Esophagus squamous epithelium (tissue), 5 donors: ENCODE measurements at regions not wholly inside any gene's neighbourhood (a gene's known extent, or its start where the extent isn't known, plus 50 kb on each side); places are given as distances from the start of the nearest gene placed in this dataset.

Experiments used
- DNase-seq: peaks from one replicate; lab custom pipeline; 2025; lab: John Stamatoyannopoulos, UW
- H3K27ac ChIP-seq, 4 donors: fragments of 200-600 bp; sonication (generic); one replicate each; pipeline ENCODE4 v1.5.1; 2016 to 2019; ENCODE audit warnings: mild to moderate bottlenecking in 1 of 4
- H3K27me3 ChIP-seq, 4 donors: fragments of 200-600 bp; sonication (generic); 1 replicate in 3 of 4; 2 replicates in 1 of 4; pipeline versions ENCODE4 v1.5.1 to v1.6.0; 2017 to 2021; ENCODE audit warnings: antibody characterized with exemption in 1 of 4
- H3K36me3 ChIP-seq, 3 donors: fragments of 200-600 bp; sonication (generic); one replicate each; pipeline ENCODE4 v1.5.1; 2016 to 2019
- H3K4me1 ChIP-seq, 3 donors: fragments of 200-600 bp; sonication (generic); one replicate each; pipeline ENCODE4 v1.5.1; 2017 to 2019
- H3K4me3 ChIP-seq, 4 donors: fragments of 200-600 bp; sonication (generic); 1 replicate in 3 of 4; 2 replicates in 1 of 4; pipeline ENCODE4 v1.5.1; 2016 to 2019; ENCODE audit warnings: mild to moderate bottlenecking in 2 of 4, moderate library complexity in 1 of 4
- H3K9me3 ChIP-seq, 3 donors: fragments of 200-600 bp; sonication (generic); one replicate each; pipeline ENCODE4 v1.5.1; 2016 to 2019
- CTCF ChIP-seq, 6 experiments: fragments of 450-650 bp in 4 of 6; fragments of 200-600 bp in 2 of 6; sonication (generic) in 2 of 6; IDR thresholded peaks; one replicate each; pipeline ENCODE4 v1.5.1; 2016 to 2019; ENCODE audit warnings: antibody characterized with exemption in 6 of 6, mild to moderate bottlenecking in 4 of 6, moderate library complexity in 4 of 6
- POLR2A ChIP-seq, 4 donors: fragments of 450-650 bp; IDR thresholded peaks; one replicate each; pipeline ENCODE4 v1.6.1; 2017; ENCODE audit warnings: antibody characterized with exemption in 4 of 4, mild to moderate bottlenecking in 4 of 4, moderate library complexity in 3 of 4
- WGBS, 2 donors: methylation state at CpG; one replicate each; pipeline ENCODE4 v1.1.5; 2018; 5-methylcytosine and 5-hydroxymethylcytosine counted together
- intact Hi-C: fragments of 100-400 bp; cut with DNase I; formaldehyde crosslinking; loops from one replicate; pipeline ENCODE4 v1.15.0; 2022
- donor health status: DM: yes; HTN: yes; CAD: no.

GRCh38 chr6:40900791-40901190 lies 138.2 kb downstream of the UNC5CL start:
- no peaks in the 10 kb centered on the region for H3K9me3 ChIP-seq
- WGBS, 2 donors, result 46 to 50% methylated on average over 5 of the region's 5 CpGs
- TF ChIP-seq POLR2A (IDR thresholded peaks at IDR 0.05), result no peak
- no peak for TF ChIP-seq CTCF (IDR thresholded peaks at IDR 0.05)
- H3K36me3 ChIP-seq, result no peaks in the 10 kb centered on the region
- H3K27ac ChIP-seq, result no peak overlapping the region
- no peaks in the 10 kb centered on the region for H3K27me3 ChIP-seq
- DNase-seq, result no peak
- peaks cover 0 to 8% (median under 1%) of the 10 kb centered on the region in 3 donors for H3K4me1 ChIP-seq
- intact Hi-C loops, result no loop called here
- H3K4me3 ChIP-seq, result no peak overlapping the region

DNA sequence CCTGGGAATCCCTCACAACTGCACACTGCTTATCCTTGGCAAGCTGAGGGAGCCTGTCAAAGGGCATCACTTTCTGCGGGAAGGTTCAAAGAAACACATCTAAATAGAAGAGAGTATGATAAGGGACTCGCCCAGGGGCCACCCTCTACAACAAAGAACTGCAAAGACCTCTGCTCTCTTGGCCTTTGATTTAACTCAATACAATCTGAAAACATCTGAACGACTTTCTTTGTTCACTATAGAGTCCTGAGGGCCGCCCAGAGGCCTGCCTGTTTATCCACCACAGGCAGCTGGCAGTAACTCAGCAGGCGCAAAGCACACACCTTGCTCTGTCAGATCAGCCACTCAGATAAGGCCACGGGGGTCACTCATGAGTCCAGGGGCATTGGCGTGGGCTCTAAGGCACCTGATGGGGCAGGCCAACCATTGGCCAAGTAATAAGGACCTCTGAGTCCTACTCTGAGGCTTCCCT lies 139.3 kb downstream of the UNC5CL start:
- no peak for DNase-seq
- WGBS, 2 donors, result 67 to 83% methylated on average over 6 to 7 of the region's 7 CpGs

DNA sequence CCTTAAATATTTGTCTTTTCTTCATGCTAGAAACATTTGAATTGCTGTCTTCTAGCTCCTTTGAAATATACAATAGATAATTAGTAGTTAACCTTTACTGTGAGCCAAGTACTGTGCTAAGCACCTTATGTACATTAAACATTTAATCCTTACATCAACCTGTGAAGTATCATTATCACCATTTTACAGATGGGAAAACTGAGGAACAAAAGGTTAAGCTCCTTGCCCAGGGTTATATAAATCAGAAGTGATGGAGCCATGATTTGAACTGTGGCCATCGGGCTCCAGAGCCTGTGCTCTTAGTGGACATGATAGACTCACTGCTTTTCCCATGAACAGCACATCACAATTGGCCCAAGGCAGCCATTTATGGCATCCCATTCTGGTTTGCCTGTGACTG lies 140.9 kb downstream of the UNC5CL start:
- WGBS, 2 donors, result 78 to 79% methylated on average over 1 of the region's 1 CpG
- Histone ChIP-seq H3K27me3 (no peaks in the 10 kb centered on the region), H3K4me1 (peaks cover 0 to 8% (median 0%) of the 10 kb centered on the region in 3 donors), H3K4me3 (no peak overlapping the region), H3K36me3 (no peaks in the 10 kb centered on the region), H3K27ac (no peak overlapping the region), H3K9me3 (no peaks in the 10 kb centered on the region)
- DNase-seq, result no peak
- intact Hi-C loops, result loop anchor here (10.0 kb wide), 1 partner anchor 127 kb away; no protein-coding TSS in a partner anchor
- TF ChIP-seq CTCF (IDR thresholded peaks at IDR 0.05), result no peak
- TF ChIP-seq POLR2A (IDR thresholded peaks at IDR 0.05), result no peak

More for the DNA sequence above, 139.3 kb downstream of the UNC5CL start:
- Histone ChIP-seq H3K27me3 (no peaks in the 10 kb centered on the region), H3K4me1 (peaks cover 0 to 8% (median 0%) of the 10 kb centered on the region in 3 donors), H3K27ac (no peak overlapping the region), H3K36me3 (no peaks in the 10 kb centered on the region), H3K4me3 (no peak overlapping the region), H3K9me3 (no peaks in the 10 kb centered on the region)
- TF ChIP-seq CTCF (IDR thresholded peaks at IDR 0.05) (no peak), POLR2A (IDR thresholded peaks at IDR 0.05) (no peak)
- intact Hi-C loops, result loop anchor here (10.0 kb wide), 1 partner anchor 125 kb away; no protein-coding TSS in a partner anchor

GRCh38 chr6:40897390-40898003 lies 141.5 kb downstream of the UNC5CL start:
- Histone ChIP-seq H3K4me3 (no peak overlapping the region), H3K36me3 (no peaks in the 10 kb centered on the region), H3K27ac (no peak overlapping the region), H3K4me1 (peaks cover 0 to 8% (median 0%) of the 10 kb centered on the region in 3 donors), H3K9me3 (no peaks in the 10 kb centered on the region), H3K27me3 (no peaks in the 10 kb centered on the region)
- no peak for DNase-seq
- 87 to 95% methylated on average over 10 of the region's 10 CpGs for WGBS, 2 donors
- TF ChIP-seq CTCF (IDR thresholded peaks at IDR 0.05), result no peak
- no peak for TF ChIP-seq POLR2A (IDR thresholded peaks at IDR 0.05)
- intact Hi-C loops, result loop anchor here (10.0 kb wide), 1 partner anchor 127 kb away; no protein-coding TSS in a partner anchor

- Histone ChIP-seq H3K27me3 (no peaks in the 10 kb centered on the region), H3K4me3 (no peak overlapping the region), H3K4me1 (peaks cover 0 to 8% (median 0%) of the 10 kb centered on the region in 3 donors), H3K9me3 (no peaks in the 10 kb centered on the region), H3K36me3 (no peaks in the 10 kb centered on the region), H3K27ac (no peak overlapping the region)
- TF ChIP-seq CTCF (IDR thresholded peaks at IDR 0.05), result no peak
- TF ChIP-seq POLR2A (IDR thresholded peaks at IDR 0.05), result no peak
- intact Hi-C loops, result loop anchor here (10.0 kb wide), 1 partner anchor 128 kb away; no protein-coding TSS in a partner anchor
- 71 to 82% methylated on average over 3 of the region's 3 CpGs for WGBS, 2 donors
- no peak for DNase-seq
Measured at GRCh38 chr6:40896696-40897095, 142.3 kb downstream of the UNC5CL start.
